Right lobe of liver (tissue), 6 donors: ENCODE measurements at regions not wholly inside any gene's neighbourhood (a gene's known extent, or its start where the extent isn't known, plus 50 kb on each side); places are given as distances from the start of the nearest gene placed in this dataset.

Source experiments
- ATAC-seq, 4 donors: fragments of 200-7000 bp; cut with Tn5 transposase; one replicate each; pipeline ENCODE4 v1.9.1; 2020; ENCODE audit warnings: mild to moderate bottlenecking in 4 of 4, moderate library complexity in 4 of 4
- DNase-seq, 3 donors: peaks; one replicate each; pipeline ENCODE4 v3.0.0-alpha.2; 2020
- H3K27ac ChIP-seq, 3 donors: fragments of 200-600 bp; one replicate each; pipeline ENCODE4 v1.8.0; 2022
- H3K27me3 ChIP-seq, 2 donors: fragments of 200-600 bp; one replicate each; pipeline ENCODE4 v1.8.0; 2022
- H3K36me3 ChIP-seq, 4 donors: fragments of 200-600 bp; sonication (generic) in 1 of 4; one replicate each; pipeline versions ENCODE4 v1.5.1 to v1.8.0; 2017 to 2022; ENCODE audit warnings: control low read depth in 1 of 4
- H3K4me1 ChIP-seq, 4 donors: fragments of 200-600 bp; sonication (generic) in 1 of 4; one replicate each; pipeline versions ENCODE4 v1.5.1 to v1.8.0; 2017 to 2022; ENCODE audit warnings: control low read depth in 1 of 4
- H3K4me3 ChIP-seq, 3 donors: fragments of 200-600 bp; one replicate each; pipeline ENCODE4 v1.8.0; 2022
- H3K9me3 ChIP-seq, 4 donors: fragments of 200-600 bp; sonication (generic) in 1 of 4; one replicate each; pipeline versions ENCODE4 v1.5.1 to v1.8.0; 2017 to 2022; ENCODE audit warnings: control low read depth in 1 of 4
- CTCF ChIP-seq, 4 donors: fragments of 200-600 bp in 3 of 4; fragments of 450-650 bp in 1 of 4; IDR thresholded peaks; one replicate each; pipeline versions ENCODE4 v1.5.1 to v1.8.0; 2016 to 2022; ENCODE audit warnings: antibody characterized with exemption in 4 of 4, mild to moderate bottlenecking in 2 of 4
- POLR2A ChIP-seq: fragments of 450-650 bp; IDR thresholded peaks from one replicate; pipeline ENCODE4 v1.6.1; 2017; ENCODE audit warnings: antibody characterized with exemption, mild to moderate bottlenecking
- WGBS: methylation state at CpG from one replicate; pipeline ENCODE4 v1.1.6; 2018; ENCODE audit warnings: low coverage, low lambda C conversion rate; ENCODE audit not compliant: insufficient coverage; ENCODE audit errors: missing lambda C conversion rate; 5-methylcytosine and 5-hydroxymethylcytosine counted together
- intact Hi-C, 2 donors: fragments of 100-400 bp; cut with DNase I; formaldehyde crosslinking; loops; one replicate each; pipeline versions ENCODE4 v1.11.2 to v1.14.1; 2022
- donor health status: DM: no; HTN: yes; CAD: no.
- donor health status: DM: no; HTN: no; CAD: no.
- donor health status: DM: no; HTN: no; CAD: no.
- donor health status: DM: no; HTN: yes; CAD: no.
- donor health status: DM: no; HTN: yes; CAD: no.

GRCh38 chr4:107164962-107165475, 128.9 kb upstream of the DKK2 start:
- Histone ChIP-seq H3K36me3 (no peaks in the 10 kb centered on the region), H3K4me1 (no peaks in the 10 kb centered on the region), H3K27me3 (no peaks in the 10 kb centered on the region), H3K27ac (no peak overlapping the region), H3K4me3 (no peak overlapping the region), H3K9me3 (no peaks in the 10 kb centered on the region)
- no peak for DNase-seq
- no peak for TF ChIP-seq POLR2A
- no peak for TF ChIP-seq CTCF (IDR thresholded peaks at IDR 0.05)
- 54% methylated on average over 2 of the region's 2 CpGs for WGBS
- ATAC-seq, result no peak
- intact Hi-C loops, result no loop called here

DNA sequence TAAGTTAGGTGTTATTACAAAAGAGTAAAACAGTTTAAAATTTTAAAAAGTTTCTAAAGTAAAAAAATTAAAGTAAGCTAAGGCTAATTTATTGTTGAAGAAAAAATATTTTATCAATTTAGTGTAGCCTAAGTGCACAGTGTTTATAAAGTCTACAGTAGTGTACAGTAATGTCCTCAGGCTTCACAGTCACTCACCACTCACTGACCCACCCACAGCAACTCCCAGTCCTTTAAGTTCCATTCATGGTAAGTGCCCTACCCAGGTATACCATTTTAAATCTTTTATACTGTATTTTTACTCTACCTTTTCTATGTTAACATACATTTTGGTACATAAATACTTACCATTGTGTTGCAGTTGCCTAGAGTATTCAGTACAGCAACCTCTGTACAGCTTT, 120.3 kb upstream of the DKK2 start:
- Histone ChIP-seq H3K27me3 (no peaks in the 10 kb centered on the region), H3K4me1 (no peaks in the 10 kb centered on the region), H3K36me3 (no peaks in the 10 kb centered on the region), H3K4me3 (no peak overlapping the region), H3K9me3 (no peaks in the 10 kb centered on the region), H3K27ac (no peak overlapping the region)
- intact Hi-C loops, result no loop called here
- no peak for TF ChIP-seq POLR2A
- TF ChIP-seq CTCF (IDR thresholded peaks at IDR 0.05), result no peak
- DNase-seq, result no peak
- no peak for ATAC-seq

GRCh38 chr4:107155366-107155765, 119.3 kb upstream of the DKK2 start:
- H3K27ac ChIP-seq, result no peak overlapping the region
- no peaks in the 10 kb centered on the region for H3K36me3 ChIP-seq
- H3K4me1 ChIP-seq, result no peaks in the 10 kb centered on the region
- no peaks in the 10 kb centered on the region for H3K27me3 ChIP-seq
- no peak overlapping the region for H3K4me3 ChIP-seq
- 15% methylated on average over 2 of the region's 2 CpGs for WGBS
- ATAC-seq, result no peak
- intact Hi-C loops, result no loop called here
- H3K9me3 ChIP-seq, result no peaks in the 10 kb centered on the region
- DNase-seq, result no peak
- TF ChIP-seq CTCF (IDR thresholded peaks at IDR 0.05) (no peak), POLR2A (no peak)

GRCh38 chr4:107153956-107154355, 117.8 kb upstream of the DKK2 start:
- 37% methylated on average over 2 of the region's 2 CpGs for WGBS
- no peaks in the 10 kb centered on the region for H3K36me3 ChIP-seq
- no peaks in the 10 kb centered on the region for H3K27me3 ChIP-seq
- TF ChIP-seq CTCF (IDR thresholded peaks at IDR 0.05) (no peak), POLR2A (no peak)
- no peak for DNase-seq
- H3K4me1 ChIP-seq, result no peaks in the 10 kb centered on the region
- no peak overlapping the region for H3K4me3 ChIP-seq
- no peak overlapping the region for H3K27ac ChIP-seq
- ATAC-seq, result no peak
- intact Hi-C loops, result no loop called here
- no peaks in the 10 kb centered on the region for H3K9me3 ChIP-seq

DNA sequence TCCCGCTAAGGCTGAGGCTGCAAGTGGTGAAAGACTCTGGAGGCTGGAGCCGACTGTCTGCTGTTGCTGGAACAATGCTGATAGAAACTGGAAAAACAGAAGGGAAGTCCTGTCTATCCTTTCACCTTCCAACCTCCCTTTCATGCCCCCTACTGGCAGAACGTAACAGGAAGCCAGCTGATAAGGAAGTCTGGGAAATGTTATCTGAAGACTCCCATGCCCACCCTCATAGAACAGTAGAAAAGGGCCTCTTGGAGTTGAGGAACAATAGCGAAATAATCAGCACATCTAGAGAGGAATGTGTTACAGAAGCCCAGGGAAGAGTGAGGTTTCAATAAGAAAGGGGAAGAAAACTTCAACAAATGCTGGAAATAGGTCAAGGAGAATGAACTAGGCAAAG, 117.1 kb upstream of the DKK2 start:
- no peaks in the 10 kb centered on the region for H3K36me3 ChIP-seq
- no peaks in the 10 kb centered on the region for H3K4me1 ChIP-seq
- no peak for ATAC-seq
- H3K27me3 ChIP-seq, result no peaks in the 10 kb centered on the region
- TF ChIP-seq POLR2A (no peak), CTCF (IDR thresholded peaks at IDR 0.05) (peak in 2 of 4 donors; percentile 4 to 16)
- no peak overlapping the region for H3K27ac ChIP-seq
- 9% methylated on average over 3 of the region's 4 CpGs for WGBS
- no peak overlapping the region for H3K4me3 ChIP-seq
- no peak for DNase-seq
- no peaks in the 10 kb centered on the region for H3K9me3 ChIP-seq
- intact Hi-C loops, result no loop called here
